HG02870 (cell line): ENCODE measurements at regions not wholly inside any gene's neighbourhood (a gene's known extent, or its start where the extent isn't known, plus 50 kb on each side); places are given as distances from the start of the nearest gene placed in this dataset.

Experiments
- ATAC-seq: cut with Tn5 transposase; IDR thresholded peaks from one replicate; pipeline ENCODE4 v1.9.1; 2021; ENCODE audit warnings: mild to moderate bottlenecking, moderate library complexity; ENCODE audit not compliant: unreplicated experiment

- no peak for ATAC-seq
Observed at GRCh38 chr20:11195899-11196558, 522.2 kb upstream of the JAG1 start.

GRCh38 chr20:11197851-11198250, 524.1 kb upstream of the JAG1 start:
- ATAC-seq: no peak

- ATAC-seq: no peak
Observed at GRCh38 chr20:11200423-11200822, 526.6 kb upstream of the JAG1 start.

GRCh38 chr20:11204926-11205768, 531.3 kb upstream of the JAG1 start:
- ATAC-seq: peak; percentile 86

- no peak for ATAC-seq
Observed at GRCh38 chr20:11205769-11206362, 532.1 kb upstream of the JAG1 start.

- ATAC-seq: no peak
Observed at GRCh38 chr20:11207749-11208502, 534.1 kb upstream of the JAG1 start.

- no peak for ATAC-seq
Observed at GRCh38 chr20:11210611-11211010, 536.8 kb upstream of the JAG1 start.

GRCh38 chr20:11212272-11212671, 538.5 kb upstream of the JAG1 start:
- no peak for ATAC-seq

GRCh38 chr20:11212902-11213301, 539.1 kb upstream of the JAG1 start:
- ATAC-seq: no peak

- ATAC-seq: no peak
Observed at GRCh38 chr20:11214256-11214840, 540.5 kb upstream of the JAG1 start.

GRCh38 chr20:11216451-11217314, 542.9 kb upstream of the JAG1 start:
- no peak for ATAC-seq

GRCh38 chr20:11217326-11218172, 543.8 kb upstream of the JAG1 start:
- no peak for ATAC-seq

- no peak for ATAC-seq
Observed at GRCh38 chr20:11218173-11218680, 544.4 kb upstream of the JAG1 start.

- ATAC-seq: peak; percentile 79
Observed at GRCh38 chr20:11219192-11219591, 545.4 kb upstream of the JAG1 start.

- no peak for ATAC-seq
Observed at GRCh38 chr20:11221046-11221445, 547.2 kb upstream of the JAG1 start.

GRCh38 chr20:11222243-11222642, 548.4 kb upstream of the JAG1 start:
- ATAC-seq: no peak

- ATAC-seq: no peak
Observed at GRCh38 chr20:11227602-11228001, 553.8 kb upstream of the JAG1 start.

- no peak for ATAC-seq
Observed at GRCh38 chr20:11229772-11230171, 556.0 kb upstream of the JAG1 start.

GRCh38 chr20:11230999-11231398, 557.2 kb upstream of the JAG1 start:
- ATAC-seq: no peak
